Trophoblast cell (in vitro differentiated cells and primary cell): ENCODE measurements at regions not wholly inside any gene's neighbourhood (a gene's known extent, or its start where the extent isn't known, plus 50 kb on each side); places are given as distances from the start of the nearest gene placed in this dataset.

ENCODE experiments used
- DNase-seq, 2 donors: peaks; one replicate each; pipeline ENCODE4 v3.0.0-alpha.2; 2016
- H2AFZ ChIP-seq: 2 replicates; pipeline ENCODE4 v1.6.1; 2013; ENCODE audit warnings: low read length, moderate library complexity, mild to moderate bottlenecking; ENCODE audit not compliant: insufficient read depth, poor library complexity
- H2AK5ac ChIP-seq: 2 replicates; pipeline ENCODE4 v1.6.1; 2013; ENCODE audit warnings: mild to moderate bottlenecking, low read length
- H2BK120ac ChIP-seq: 2 replicates; pipeline ENCODE4 v1.6.1; 2013; ENCODE audit warnings: low read length, mild to moderate bottlenecking, moderate library complexity; ENCODE audit not compliant: insufficient read depth, poor library complexity
- H2BK12ac ChIP-seq: 2 replicates; pipeline ENCODE4 v1.6.1; 2013; ENCODE audit warnings: mild to moderate bottlenecking, low read length, moderate library complexity
- H2BK5ac ChIP-seq: 2 replicates; pipeline ENCODE4 v1.6.1; 2013; ENCODE audit warnings: low read length, low read depth, moderate library complexity, mild to moderate bottlenecking; ENCODE audit not compliant: poor library complexity
- H3K14ac ChIP-seq: 2 replicates; pipeline ENCODE4 v1.6.1; 2013; ENCODE audit warnings: mild to moderate bottlenecking, low read length
- H3K18ac ChIP-seq: 2 replicates; pipeline ENCODE4 v1.6.1; 2013; ENCODE audit warnings: mild to moderate bottlenecking, low read length
- H3K23ac ChIP-seq: 2 replicates; pipeline ENCODE4 v1.6.1; 2013; ENCODE audit warnings: low read length
- H3K27ac ChIP-seq: 2 replicates; pipeline ENCODE4 v1.5.1; 2013; ENCODE audit warnings: low read depth, mild to moderate bottlenecking, inconsistent platforms, low read length, moderate library complexity
- H3K27me3 ChIP-seq: 2 replicates; pipeline ENCODE4 v1.6.1; 2013; ENCODE audit warnings: inconsistent platforms, mild to moderate bottlenecking, low read length, moderate library complexity; ENCODE audit not compliant: insufficient read depth
- H3K36me3 ChIP-seq, 2 experiments: 1 replicate in 1 of 2; 2 replicates in 1 of 2; pipeline ENCODE4 v1.6.1; 2013; ENCODE audit warnings: low read length in 2 of 2, mild to moderate bottlenecking in 2 of 2, moderate library complexity in 1 of 2; ENCODE audit not compliant: insufficient read depth in 2 of 2, control insufficient read depth in 1 of 2
- H3K4ac ChIP-seq: 2 replicates; pipeline ENCODE4 v1.6.1; 2013; ENCODE audit warnings: low read depth, mild to moderate bottlenecking, low read length, moderate library complexity
- H3K4me1 ChIP-seq, 2 experiments: 1 replicate in 1 of 2; 2 replicates in 1 of 2; pipeline ENCODE4 v1.6.1; 2013; ENCODE audit warnings: low read length in 2 of 2, mild to moderate bottlenecking in 2 of 2, moderate library complexity in 1 of 2; ENCODE audit not compliant: insufficient read depth in 2 of 2, control insufficient read depth in 1 of 2
- H3K4me2 ChIP-seq: 2 replicates; pipeline ENCODE4 v1.6.1; 2013; ENCODE audit warnings: inconsistent platforms, mild to moderate bottlenecking, low read length, moderate library complexity
- H3K4me3 ChIP-seq: 2 replicates; pipeline ENCODE4 v1.5.1; 2013; ENCODE audit warnings: mild to moderate bottlenecking, low read depth, low read length, inconsistent platforms
- H3K79me1 ChIP-seq: one replicate; pipeline ENCODE4 v1.6.1; 2013; ENCODE audit warnings: low read length
- H3K79me2 ChIP-seq: 2 replicates; pipeline ENCODE4 v1.6.1; 2013; ENCODE audit warnings: low read length, mild to moderate bottlenecking; ENCODE audit not compliant: control insufficient read depth, insufficient read depth, poor library complexity
- H3K9ac ChIP-seq: 2 replicates; pipeline ENCODE4 v1.6.1; 2013; ENCODE audit warnings: mild to moderate bottlenecking, low read length
- H3K9me3 ChIP-seq: 2 replicates; pipeline ENCODE4 v1.6.1; 2013; ENCODE audit warnings: low read depth, mild to moderate bottlenecking, control low read depth, inconsistent platforms, low read length; ENCODE audit not compliant: insufficient read depth
- H4K12ac ChIP-seq: 2 replicates; pipeline ENCODE4 v1.6.1; 2013; ENCODE audit warnings: low read depth, mild to moderate bottlenecking, low read length, moderate library complexity
- H4K8ac ChIP-seq: 2 replicates; pipeline ENCODE4 v1.6.1; 2013; ENCODE audit warnings: low read depth, mild to moderate bottlenecking, low read length, moderate library complexity
- H4K91ac ChIP-seq: one replicate; pipeline ENCODE4 v1.6.1; 2013; ENCODE audit warnings: low read depth, mild to moderate bottlenecking, low read length, moderate library complexity
- WGBS: extraction: QIAGEN DNeasy Blood & Tissue Kit; methylation state at CpG from one replicate; pipeline ENCODE4 v1.1.7; 2013; ENCODE audit warnings: missing lambda C conversion rate; ENCODE audit not compliant: insufficient read length, insufficient coverage; ENCODE audit errors: extremely low coverage; 5-methylcytosine and 5-hydroxymethylcytosine counted together

DNA sequence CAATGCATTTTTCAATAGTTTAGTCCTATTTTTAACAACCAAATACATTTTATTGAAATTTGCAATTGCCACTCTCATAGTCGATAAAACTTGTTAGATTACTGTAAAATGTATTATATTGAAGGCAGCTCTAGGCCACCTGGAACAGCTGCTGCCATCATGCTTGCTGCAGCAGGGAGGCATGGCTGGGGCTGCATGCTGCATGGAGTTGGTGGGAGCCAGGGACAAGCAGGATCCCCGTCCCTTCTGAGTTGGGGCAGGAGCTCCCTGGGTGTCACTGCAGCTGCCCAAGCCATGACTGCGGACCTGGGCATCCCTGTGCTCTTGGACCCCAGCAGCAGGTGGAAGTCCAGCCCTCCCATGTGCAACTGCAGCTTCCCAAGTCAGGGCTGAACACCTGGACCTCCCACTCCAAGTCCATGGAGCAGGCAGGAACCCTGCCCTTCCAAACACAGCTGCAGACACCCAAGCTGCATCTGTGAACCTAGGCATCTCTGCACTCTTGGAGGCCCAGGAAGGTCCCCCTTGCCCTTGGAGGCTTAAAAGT, 742.0 kb downstream of the ZBBX start:
- Histone ChIP-seq H3K4me3 (no peak overlapping the region), H4K8ac (no peak overlapping the region), H3K18ac (no peak overlapping the region), H3K27me3 (no peaks in the 10 kb centered on the region), H3K79me1 (no peaks in the 10 kb centered on the region), H4K12ac (no peak overlapping the region), H3K36me3 (no peaks in the 10 kb centered on the region), H3K4me2 (no peak overlapping the region), H2BK5ac (no peak overlapping the region), H2AK5ac (no peak overlapping the region), H2BK12ac (no peak overlapping the region), H4K91ac (no peak overlapping the region), H3K9ac (no peak overlapping the region), H2AFZ (no peak overlapping the region), H2BK120ac (no peak overlapping the region), H3K4ac (no peak overlapping the region), H3K14ac (no peak overlapping the region), H3K79me2 (no peaks in the 10 kb centered on the region), H3K9me3 (peaks cover 2% of the 10 kb centered on the region), H3K27ac (no peak overlapping the region), H3K4me1 (no peaks in the 10 kb centered on the region), H3K23ac (no peak overlapping the region)
- WGBS: no CpG with 5 or more reads among the region's 3 CpGs
- DNase-seq: no peak

DNA sequence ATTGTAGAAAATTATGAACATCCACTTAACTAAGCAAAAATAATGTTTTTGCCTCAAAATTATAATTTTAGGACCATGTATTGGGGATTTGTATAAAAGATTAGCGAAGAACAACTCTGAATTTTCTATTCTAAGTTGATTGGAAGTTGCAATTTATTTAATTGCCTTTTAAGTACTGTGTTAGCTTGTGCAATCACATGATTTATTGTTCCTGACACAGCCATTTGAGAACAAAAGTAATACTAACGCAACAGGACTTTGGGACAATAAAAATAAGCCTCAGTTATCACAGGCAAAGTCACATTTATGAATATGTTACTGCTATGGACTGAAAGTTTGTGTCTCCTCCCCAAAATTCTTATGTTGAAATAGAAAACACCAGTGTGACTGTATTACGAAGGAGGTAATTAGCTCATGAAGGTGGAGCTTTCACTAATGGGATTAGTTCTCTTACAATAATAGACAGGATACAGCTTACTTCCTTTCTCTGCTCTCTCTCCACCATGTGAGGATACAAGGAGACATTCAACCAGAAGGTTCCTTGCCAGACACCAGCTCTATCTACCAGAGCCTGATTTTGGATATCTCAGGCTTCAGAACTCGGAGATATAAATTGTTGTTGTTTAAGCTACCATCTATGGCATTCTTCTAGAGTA, 745.9 kb downstream of the ZBBX start:
- H3K79me2 ChIP-seq: no peaks in the 10 kb centered on the region
- no peaks in the 10 kb centered on the region for H3K4me1 ChIP-seq
- DNase-seq: no peak
- no CpG with 5 or more reads among the region's 4 CpGs for WGBS
- H2BK12ac ChIP-seq: no peak overlapping the region
- no peak overlapping the region for H3K14ac ChIP-seq
- H3K9me3 ChIP-seq: peaks cover 2% of the 10 kb centered on the region
- no peak overlapping the region for H4K8ac ChIP-seq
- no peak overlapping the region for H4K12ac ChIP-seq
- H2AK5ac ChIP-seq: no peak overlapping the region
- H3K4me3 ChIP-seq: no peak overlapping the region
- H3K27me3 ChIP-seq: no peaks in the 10 kb centered on the region
- H3K36me3 ChIP-seq: no peaks in the 10 kb centered on the region
- H4K91ac ChIP-seq: no peak overlapping the region
- no peak overlapping the region for H3K18ac ChIP-seq
- H2BK120ac ChIP-seq: no peak overlapping the region
- no peak overlapping the region for H2AFZ ChIP-seq
- no peak overlapping the region for H3K4ac ChIP-seq
- H3K23ac ChIP-seq: no peak overlapping the region
- H3K79me1 ChIP-seq: no peaks in the 10 kb centered on the region
- no peak overlapping the region for H3K27ac ChIP-seq
- H3K4me2 ChIP-seq: no peak overlapping the region
- no peak overlapping the region for H3K9ac ChIP-seq
- H2BK5ac ChIP-seq: no peak overlapping the region

- H3K4me2 ChIP-seq: no peak overlapping the region
- H3K79me1 ChIP-seq: no peaks in the 10 kb centered on the region
- H4K8ac ChIP-seq: no peak overlapping the region
- H3K4me1 ChIP-seq: no peaks in the 10 kb centered on the region
- no peak for DNase-seq
- H4K12ac ChIP-seq: no peak overlapping the region
- H3K4me3 ChIP-seq: no peak overlapping the region
- H2AK5ac ChIP-seq: no peak overlapping the region
- no peak overlapping the region for H2BK5ac ChIP-seq
- no peaks in the 10 kb centered on the region for H3K9me3 ChIP-seq
- H2BK12ac ChIP-seq: no peak overlapping the region
- H3K27ac ChIP-seq: no peak overlapping the region
- no peak overlapping the region for H3K9ac ChIP-seq
- no peak overlapping the region for H3K23ac ChIP-seq
- no peaks in the 10 kb centered on the region for H3K36me3 ChIP-seq
- H3K79me2 ChIP-seq: no peaks in the 10 kb centered on the region
- no peak overlapping the region for H3K14ac ChIP-seq
- no peak overlapping the region for H3K18ac ChIP-seq
- H4K91ac ChIP-seq: no peak overlapping the region
- H2AFZ ChIP-seq: no peak overlapping the region
- no peak overlapping the region for H3K4ac ChIP-seq
- no CpG with 5 or more reads among the region's 1 CpG for WGBS
- no peaks in the 10 kb centered on the region for H3K27me3 ChIP-seq
- H2BK120ac ChIP-seq: no peak overlapping the region
Measured at GRCh38 chr3:166630190-166630589, 749.9 kb downstream of the ZBBX start.

GRCh38 chr3:166613365-166613764, 766.7 kb downstream of the ZBBX start:
- H3K4ac ChIP-seq: no peak overlapping the region
- no peaks in the 10 kb centered on the region for H3K79me2 ChIP-seq
- H3K27me3 ChIP-seq: no peaks in the 10 kb centered on the region
- H3K9me3 ChIP-seq: no peaks in the 10 kb centered on the region
- no peak overlapping the region for H3K23ac ChIP-seq
- no peak overlapping the region for H3K27ac ChIP-seq
- no peak overlapping the region for H3K4me2 ChIP-seq
- H4K8ac ChIP-seq: no peak overlapping the region
- WGBS: no CpG with 5 or more reads among the region's 1 CpG
- H3K18ac ChIP-seq: no peak overlapping the region
- H3K4me3 ChIP-seq: no peak overlapping the region
- no peaks in the 10 kb centered on the region for H3K79me1 ChIP-seq
- no peak overlapping the region for H3K14ac ChIP-seq
- H3K36me3 ChIP-seq: no peaks in the 10 kb centered on the region
- no peak overlapping the region for H4K91ac ChIP-seq
- H3K4me1 ChIP-seq: no peaks in the 10 kb centered on the region
- no peak overlapping the region for H2BK5ac ChIP-seq
- DNase-seq: no peak
- H2AK5ac ChIP-seq: no peak overlapping the region
- H2BK120ac ChIP-seq: no peak overlapping the region
- H2BK12ac ChIP-seq: no peak overlapping the region
- H2AFZ ChIP-seq: no peak overlapping the region
- no peak overlapping the region for H3K9ac ChIP-seq
- no peak overlapping the region for H4K12ac ChIP-seq
